ENCODE measurements at regions not wholly inside any gene's neighbourhood (a gene's known extent, or its start where the extent isn't known, plus 50 kb on each side); places are given as distances from the start of the nearest gene placed in this dataset.
"Not testable (repeated sequence)": the region's sequence is repeated elsewhere in the genome, so short reads cannot be mapped to it uniquely, and the experiment has no call there.

DNA sequence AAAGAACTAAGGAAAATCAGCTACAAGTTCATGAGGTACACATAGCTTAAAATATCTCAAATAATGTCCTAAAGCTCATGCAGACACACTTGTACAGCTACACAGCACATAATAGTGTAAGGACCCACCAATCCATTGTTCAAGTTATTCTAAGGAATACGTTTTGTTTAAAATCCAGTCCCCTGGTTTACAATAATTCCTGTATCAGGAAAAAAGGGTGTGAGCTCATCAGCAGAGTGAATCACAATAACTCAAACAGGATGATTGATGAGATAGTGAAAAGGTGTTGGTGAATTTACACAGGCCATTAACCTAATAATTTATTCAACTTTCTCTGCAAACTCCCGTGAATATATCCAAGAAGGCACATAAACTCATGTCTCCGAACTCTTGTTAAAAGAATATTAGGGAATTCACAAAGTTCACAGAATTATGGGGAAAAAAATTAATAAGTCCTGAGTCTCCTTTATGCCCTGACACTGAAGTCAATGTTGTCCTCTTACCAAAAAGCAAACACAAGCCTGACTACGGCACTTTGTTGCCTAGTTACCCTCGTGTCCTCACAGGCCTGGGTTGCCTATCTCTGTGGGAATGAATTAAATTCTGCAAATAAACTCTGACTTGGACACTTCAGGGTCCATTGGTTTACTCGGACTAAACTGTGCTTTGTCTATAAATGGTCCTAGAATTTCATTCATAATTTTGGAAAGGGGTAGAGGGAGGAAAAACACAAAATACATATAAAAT is 142.8 kb upstream of the PDE4D start:
- H3K9me3 ChIP-seq, result no peaks in the 10 kb centered on the region
- no peak overlapping the region for H3K4me3 ChIP-seq (ENCODE audit: control insufficient read depth in 1 of 2, extremely low read depth in 1 of 2, low read length in 1 of 2)
- Mint-ChIP-seq H3K36me3 (no peaks in the 10 kb centered on the region), H3K4me1 (no peaks in the 10 kb centered on the region), H3K9me3 (peaks cover 4 to 5% (median 4%) of the 10 kb centered on the region in 3 donors), H3K27me3 (no peaks in the 10 kb centered on the region), H3K4me3 (no peak overlapping the region), H3K27ac (no peak overlapping the region)
- no CpG with 5 or more reads among the region's 6 CpGs for WGBS (ENCODE audit: insufficient coverage)
- ChIA-PET POLR2A (no interaction called here), CTCF (no interaction called here)
- no peak for DNase-seq
- no peaks in the 10 kb centered on the region for H3K27me3 ChIP-seq (replicated peaks in 1 of 2; ENCODE audit: control insufficient read depth in 2 of 2, extremely low read depth in 1 of 2, insufficient read depth in 2 of 2, low read length in 1 of 2)
- H3K4me1 ChIP-seq (ENCODE audit: control insufficient read depth in 1 of 2, extremely low read depth in 1 of 2, insufficient read depth in 2 of 2, low read length in 2 of 2), result no peaks in the 10 kb centered on the region
- no peaks in the 10 kb centered on the region for H3K36me3 ChIP-seq (ENCODE audit: control insufficient read depth in 2 of 2, extremely low read depth in 1 of 2, insufficient read depth in 1 of 2, low read length in 1 of 2)
- ATAC-seq (replicated peaks in 1 of 4), result no peak
- H3K27ac ChIP-seq (ENCODE audit: low read length), result no peak overlapping the region

DNA sequence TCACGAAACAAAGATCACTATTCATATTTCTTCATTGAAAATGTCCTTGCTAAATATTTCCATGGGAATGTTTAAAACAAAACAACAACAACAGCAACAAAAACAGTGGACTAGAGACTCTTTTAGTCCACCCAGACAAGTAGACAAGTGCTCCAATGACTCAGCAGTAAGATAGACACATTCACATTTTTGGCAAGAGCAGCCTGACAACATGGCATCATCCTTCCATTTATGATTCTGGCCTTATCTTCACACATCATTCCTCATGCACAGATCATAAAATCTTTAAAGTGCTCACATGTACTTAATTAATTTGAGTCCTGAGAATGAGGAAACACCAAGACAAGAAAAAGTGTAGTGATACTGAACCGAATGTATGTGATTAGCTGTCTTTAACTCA is 132.6 kb upstream of the PDE4D start:
- H3K4me1 ChIP-seq (ENCODE audit: control insufficient read depth in 1 of 2, extremely low read depth in 1 of 2, insufficient read depth in 2 of 2, low read length in 2 of 2), result no peaks in the 10 kb centered on the region
- H3K27ac ChIP-seq (ENCODE audit: low read length), result no peak overlapping the region
- DNase-seq (no peak), ATAC-seq (replicated peaks in 1 of 4) (no peak)
- Mint-ChIP-seq H3K36me3 (no peaks in the 10 kb centered on the region), H3K9me3 (peaks cover 0 to 12% (median 5%) of the 10 kb centered on the region in 3 donors), H3K27me3 (no peaks in the 10 kb centered on the region), H3K4me1 (no peaks in the 10 kb centered on the region), H3K27ac (no peak overlapping the region), H3K4me3 (no peak overlapping the region)
- no peak overlapping the region for H3K4me3 ChIP-seq (ENCODE audit: control insufficient read depth in 1 of 2, extremely low read depth in 1 of 2, low read length in 1 of 2)
- H3K27me3 ChIP-seq (replicated peaks in 1 of 2; ENCODE audit: control insufficient read depth in 2 of 2, extremely low read depth in 1 of 2, insufficient read depth in 2 of 2, low read length in 1 of 2), result no peaks in the 10 kb centered on the region
- WGBS (ENCODE audit: insufficient coverage), result no CpG with 5 or more reads among the region's 2 CpGs
- CTCF ChIA-PET, result no interaction called here
- POLR2A ChIA-PET, result no interaction called here
- H3K36me3 ChIP-seq (ENCODE audit: control insufficient read depth in 2 of 2, extremely low read depth in 1 of 2, insufficient read depth in 1 of 2, low read length in 1 of 2), result no peaks in the 10 kb centered on the region
- H3K9me3 ChIP-seq, result no peaks in the 10 kb centered on the region

DNA sequence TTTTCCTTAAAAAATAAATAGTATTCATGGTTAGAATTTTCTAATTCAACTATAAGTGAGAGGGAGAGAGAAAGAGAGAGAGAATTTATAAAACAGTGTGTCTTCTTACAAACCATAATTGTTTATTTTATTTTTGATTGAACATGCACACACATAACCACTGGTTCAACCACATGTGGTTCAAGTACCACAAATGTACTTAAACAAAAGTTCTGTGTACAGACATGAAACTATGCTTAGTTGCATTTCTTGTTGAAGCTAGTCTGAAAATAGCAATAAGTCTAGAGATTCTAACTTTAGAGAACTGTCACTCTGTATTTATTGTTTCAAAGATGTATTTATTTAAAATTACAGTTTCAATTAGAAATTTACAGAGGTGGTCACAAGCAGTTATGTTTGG is 130.6 kb upstream of the PDE4D start:
- Mint-ChIP-seq H3K36me3 (no peaks in the 10 kb centered on the region), H3K9me3 (peaks cover 2 to 8% (median 5%) of the 10 kb centered on the region in 3 donors), H3K4me1 (no peaks in the 10 kb centered on the region), H3K27ac (no peak overlapping the region), H3K27me3 (no peaks in the 10 kb centered on the region), H3K4me3 (no peak overlapping the region)
- Histone ChIP-seq H3K27me3 (replicated peaks in 1 of 2; ENCODE audit: control insufficient read depth in 2 of 2, extremely low read depth in 1 of 2, insufficient read depth in 2 of 2, low read length in 1 of 2) (no peaks in the 10 kb centered on the region), H3K4me1 (ENCODE audit: control insufficient read depth in 1 of 2, extremely low read depth in 1 of 2, insufficient read depth in 2 of 2, low read length in 2 of 2) (no peaks in the 10 kb centered on the region), H3K27ac (ENCODE audit: low read length) (no peak overlapping the region), H3K4me3 (ENCODE audit: control insufficient read depth in 1 of 2, extremely low read depth in 1 of 2, low read length in 1 of 2) (no peak overlapping the region), H3K36me3 (ENCODE audit: control insufficient read depth in 2 of 2, extremely low read depth in 1 of 2, insufficient read depth in 1 of 2, low read length in 1 of 2) (no peaks in the 10 kb centered on the region), H3K9me3 (no peaks in the 10 kb centered on the region)
- POLR2A ChIA-PET, result no interaction called here
- DNase-seq (no peak), ATAC-seq (replicated peaks in 1 of 4) (no peak)
- CTCF ChIA-PET, result no interaction called here

DNA sequence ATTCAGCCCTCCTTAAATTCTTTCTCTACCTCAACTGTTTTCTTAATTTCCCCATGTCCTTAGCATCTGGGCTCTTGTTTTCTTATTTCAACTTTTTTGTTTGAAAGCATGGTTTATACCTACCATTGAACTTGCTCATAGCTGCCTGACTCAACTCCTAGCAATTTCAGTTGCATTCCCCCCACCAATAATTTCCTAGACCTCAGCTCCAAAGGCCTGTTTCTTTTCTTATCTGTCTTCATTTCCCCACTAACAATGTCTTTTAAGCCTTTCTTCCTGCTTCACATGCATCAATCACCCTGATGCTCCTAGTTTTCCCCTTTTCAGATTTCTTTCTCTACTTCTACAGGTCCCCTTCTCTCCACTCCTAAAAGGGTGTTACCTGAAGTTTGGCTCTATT is 129.7 kb upstream of the PDE4D start:
- CTCF ChIA-PET, result no interaction called here
- POLR2A ChIA-PET, result no interaction called here
- H3K27me3 Mint-ChIP-seq, result no peaks in the 10 kb centered on the region
- Histone ChIP-seq H3K9me3 (no peaks in the 10 kb centered on the region), H3K27ac (ENCODE audit: low read length) (no peak overlapping the region), H3K36me3 (ENCODE audit: control insufficient read depth in 2 of 2, extremely low read depth in 1 of 2, insufficient read depth in 1 of 2, low read length in 1 of 2) (no peaks in the 10 kb centered on the region), H3K4me3 (ENCODE audit: control insufficient read depth in 1 of 2, extremely low read depth in 1 of 2, low read length in 1 of 2) (no peak overlapping the region), H3K4me1 (ENCODE audit: control insufficient read depth in 1 of 2, extremely low read depth in 1 of 2, insufficient read depth in 2 of 2, low read length in 2 of 2) (no peaks in the 10 kb centered on the region), H3K27me3 (replicated peaks in 1 of 2; ENCODE audit: control insufficient read depth in 2 of 2, extremely low read depth in 1 of 2, insufficient read depth in 2 of 2, low read length in 1 of 2) (no peaks in the 10 kb centered on the region)
- peaks cover 2 to 8% (median 5%) of the 10 kb centered on the region in 3 donors for H3K9me3 Mint-ChIP-seq
- no peaks in the 10 kb centered on the region for H3K4me1 Mint-ChIP-seq
- no peak for DNase-seq
- H3K27ac Mint-ChIP-seq, result no peak overlapping the region
- no peak for ATAC-seq (replicated peaks in 1 of 4)
- H3K36me3 Mint-ChIP-seq, result no peaks in the 10 kb centered on the region
- no peak overlapping the region for H3K4me3 Mint-ChIP-seq

DNA sequence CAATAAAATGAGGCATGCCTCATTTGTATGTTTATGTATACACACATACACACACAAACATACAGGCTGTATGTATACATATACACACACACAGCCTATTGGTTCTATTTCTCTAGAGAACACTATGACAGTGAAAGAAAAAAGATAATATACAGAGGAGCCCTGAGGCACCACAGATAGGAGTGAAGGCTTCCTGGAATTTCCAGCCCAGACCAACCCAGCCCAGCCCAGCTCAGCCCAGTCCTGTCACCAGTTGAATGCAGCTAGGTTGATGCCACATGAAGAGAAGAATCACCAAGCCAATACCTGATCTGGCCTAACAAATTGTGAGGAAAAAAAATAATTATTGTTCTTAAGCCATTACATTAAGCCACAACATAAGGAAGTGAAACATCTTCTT is 126.9 kb upstream of the PDE4D start:
- H3K27me3 ChIP-seq (replicated peaks in 1 of 2; ENCODE audit: control insufficient read depth in 2 of 2, extremely low read depth in 1 of 2, insufficient read depth in 2 of 2, low read length in 1 of 2), result no peaks in the 10 kb centered on the region
- H3K27ac Mint-ChIP-seq, result no peak overlapping the region
- no peak for ATAC-seq (replicated peaks in 1 of 4)

DNA sequence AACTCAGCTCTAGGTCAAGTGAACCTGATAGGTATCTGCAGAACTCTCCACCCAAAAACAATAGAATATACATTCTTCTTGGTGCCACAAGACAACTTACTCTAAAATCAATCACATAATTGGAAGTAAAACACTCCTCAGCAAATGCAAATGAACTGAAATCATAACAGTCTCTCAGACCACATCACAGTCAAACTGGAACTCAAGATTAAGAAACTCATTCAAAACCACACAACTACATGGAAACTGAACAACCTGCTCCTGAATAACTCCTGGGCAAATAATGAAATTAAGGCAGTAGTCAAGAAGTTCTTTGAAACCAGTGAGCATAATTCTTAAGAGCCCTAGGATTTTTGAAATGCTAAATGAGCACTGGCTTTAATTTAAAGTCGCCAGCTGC is 125.4 kb upstream of the PDE4D start:
- H3K4me3 ChIP-seq (ENCODE audit: control insufficient read depth in 1 of 2, extremely low read depth in 1 of 2, low read length in 1 of 2); H3K27ac ChIP-seq (ENCODE audit: low read length); DNase-seq; H3K9me3 ChIP-seq; H3K27me3 ChIP-seq (replicated peaks in 1 of 2; ENCODE audit: control insufficient read depth in 2 of 2, extremely low read depth in 1 of 2, insufficient read depth in 2 of 2, low read length in 1 of 2); H3K27ac Mint-ChIP-seq; H3K4me1 ChIP-seq (ENCODE audit: control insufficient read depth in 1 of 2, extremely low read depth in 1 of 2, insufficient read depth in 2 of 2, low read length in 2 of 2); H3K27me3 Mint-ChIP-seq; H3K4me3 Mint-ChIP-seq; ATAC-seq (replicated peaks in 1 of 4); H3K36me3 ChIP-seq (ENCODE audit: control insufficient read depth in 2 of 2, extremely low read depth in 1 of 2, insufficient read depth in 1 of 2, low read length in 1 of 2); POLR2A ChIA-PET; CTCF ChIA-PET; H3K36me3 Mint-ChIP-seq; H3K4me1 Mint-ChIP-seq: not testable (repeated sequence)
- peaks cover 4 to 13% (median 9%) of the 10 kb centered on the region in 3 donors for H3K9me3 Mint-ChIP-seq
- no CpG with 5 or more reads among the region's 1 CpG for WGBS (ENCODE audit: insufficient coverage)

More for the DNA sequence above, 126.9 kb upstream of the PDE4D start:
- peaks cover 5 to 10% (median 8%) of the 10 kb centered on the region in 3 donors for H3K9me3 Mint-ChIP-seq
- no peak overlapping the region for H3K4me3 ChIP-seq (ENCODE audit: control insufficient read depth in 1 of 2, extremely low read depth in 1 of 2, low read length in 1 of 2)
- no peak overlapping the region for H3K4me3 Mint-ChIP-seq
- no peaks in the 10 kb centered on the region for H3K36me3 ChIP-seq (ENCODE audit: control insufficient read depth in 2 of 2, extremely low read depth in 1 of 2, insufficient read depth in 1 of 2, low read length in 1 of 2)
- H3K36me3 Mint-ChIP-seq, result no peaks in the 10 kb centered on the region
- CTCF ChIA-PET, result no interaction called here
- POLR2A ChIA-PET, result no interaction called here
- no peak for DNase-seq
- H3K4me1 ChIP-seq (ENCODE audit: control insufficient read depth in 1 of 2, extremely low read depth in 1 of 2, insufficient read depth in 2 of 2, low read length in 2 of 2), result no peaks in the 10 kb centered on the region
- H3K4me1 Mint-ChIP-seq, result no peaks in the 10 kb centered on the region
- H3K27ac ChIP-seq (ENCODE audit: low read length), result no peak overlapping the region
- H3K27me3 Mint-ChIP-seq, result no peaks in the 10 kb centered on the region
- H3K9me3 ChIP-seq, result no peaks in the 10 kb centered on the region

DNA sequence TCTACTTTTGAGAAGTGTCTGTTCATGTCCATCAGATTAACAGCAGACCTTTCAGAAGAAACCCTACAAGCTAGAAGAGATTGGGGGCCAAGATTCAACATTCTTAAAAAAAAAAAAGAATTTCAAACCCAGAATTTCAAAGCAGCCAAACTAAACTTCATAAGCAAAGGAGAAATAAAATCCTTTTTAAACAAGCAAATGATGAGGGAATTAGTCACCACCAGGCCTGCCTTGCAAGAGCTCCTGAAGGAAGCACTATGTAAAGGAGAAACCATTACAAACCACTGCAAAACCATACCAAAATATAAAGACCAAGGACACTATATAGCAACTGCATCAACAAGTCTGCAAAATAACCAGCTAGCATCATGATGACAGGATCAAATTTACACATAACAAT is 124.6 kb upstream of the PDE4D start:
- no peak overlapping the region for H3K27ac ChIP-seq (ENCODE audit: low read length)
- H3K4me3 ChIP-seq (ENCODE audit: control insufficient read depth in 1 of 2, extremely low read depth in 1 of 2, low read length in 1 of 2), result no peak overlapping the region
- ATAC-seq (replicated peaks in 1 of 4), result no peak
- Mint-ChIP-seq H3K4me3 (no peak overlapping the region), H3K4me1 (no peaks in the 10 kb centered on the region), H3K9me3 (peaks cover 4 to 12% (median 9%) of the 10 kb centered on the region in 3 donors), H3K27me3 (no peaks in the 10 kb centered on the region), H3K27ac (no peak overlapping the region), H3K36me3 (no peaks in the 10 kb centered on the region)
- CTCF ChIA-PET, result no interaction called here
- no peaks in the 10 kb centered on the region for H3K36me3 ChIP-seq (ENCODE audit: control insufficient read depth in 2 of 2, extremely low read depth in 1 of 2, insufficient read depth in 1 of 2, low read length in 1 of 2)
- H3K27me3 ChIP-seq (replicated peaks in 1 of 2; ENCODE audit: control insufficient read depth in 2 of 2, extremely low read depth in 1 of 2, insufficient read depth in 2 of 2, low read length in 1 of 2), result no peaks in the 10 kb centered on the region
- no peaks in the 10 kb centered on the region for H3K4me1 ChIP-seq (ENCODE audit: control insufficient read depth in 1 of 2, extremely low read depth in 1 of 2, insufficient read depth in 2 of 2, low read length in 2 of 2)
- no peaks in the 10 kb centered on the region for H3K9me3 ChIP-seq
- DNase-seq, result no peak
- POLR2A ChIA-PET, result interaction anchor here in 1 of 2 donors (0.7 kb wide), 1 partner anchor 11 kb away, joined by 7 read pairs; no protein-coding TSS in a partner anchor
